H1 (cell line): ENCODE measurements at regions not wholly inside any gene's neighbourhood (a gene's known extent, or its start where the extent isn't known, plus 50 kb on each side); places are given as distances from the start of the nearest gene placed in this dataset.

ENCODE experiments used
- CTCF ChIA-PET: fragments of 300-600 bp; sonication (Branson Sonifier 250); formaldehyde crosslinking; loops from one replicate; lab custom pipeline; 2021; ENCODE audit not compliant: partially characterized antibody; lab: Charles Lee
- POLR2A ChIA-PET: fragments of 300-600 bp; sonication (Branson Sonifier 250); formaldehyde crosslinking; loops from one replicate; lab custom pipeline; 2021; ENCODE audit warnings: inconsistent platforms; ENCODE audit not compliant: partially characterized antibody; lab: Charles Lee
- DNase-seq, 2 experiments: peaks; one replicate each; pipeline versions ENCODE4 v3.0.0 to v3.0.0-alpha.2; 2010 to 2022; ENCODE audit warnings: low spot score in 2 of 2, low read depth in 1 of 2, mixed read lengths in 1 of 2
- FAIRE-seq: peaks from 2 replicates; lab custom pipeline; 2011; peaks lifted over from hg19 to GRCh38; lab: Jason Lieb, UNC
- H2AFZ ChIP-seq: 2 replicates; pipeline ENCODE4 v1.8.1; 2012; ENCODE audit warnings: low read length, inconsistent platforms
- H2AK5ac ChIP-seq: 2 replicates; pipeline ENCODE4 v1.6.1; 2013; ENCODE audit warnings: low read depth, low read length
- H2BK120ac ChIP-seq: replicated peaks from 2 replicates; pipeline ENCODE3; 2013; ENCODE audit warnings: low read depth, low read length, inconsistent platforms
- H2BK12ac ChIP-seq: 2 replicates; pipeline ENCODE4 v1.6.1; 2013; ENCODE audit warnings: low read depth, low read length
- H2BK15ac ChIP-seq: 2 replicates; pipeline ENCODE4 v1.6.1; 2013; ENCODE audit warnings: low read length
- H2BK20ac ChIP-seq: 2 replicates; pipeline ENCODE4 v1.6.1; 2013; ENCODE audit warnings: low read length
- H2BK5ac ChIP-seq: 2 replicates; pipeline ENCODE4 v1.6.1; 2013; ENCODE audit warnings: low read depth, low read length
- H3K14ac ChIP-seq: 2 replicates; pipeline ENCODE4 v1.6.1; 2013; ENCODE audit warnings: inconsistent platforms; ENCODE audit not compliant: insufficient read length
- H3K18ac ChIP-seq: 2 replicates; pipeline ENCODE4 v1.6.1; 2013; ENCODE audit warnings: low read length; ENCODE audit errors: extremely low read depth
- H3K23ac ChIP-seq: 2 replicates; pipeline ENCODE4 v1.6.1; 2013; ENCODE audit warnings: inconsistent platforms; ENCODE audit not compliant: insufficient read length
- H3K23me2 ChIP-seq: 2 replicates; pipeline ENCODE4 v1.6.1; 2013; ENCODE audit warnings: low read depth, low read length
- H3K27ac ChIP-seq: 2 replicates; pipeline ENCODE4 v1.6.1; 2011; ENCODE audit warnings: low read depth, low read length, inconsistent platforms
- H3K27me3 ChIP-seq, 4 experiments: replicated peaks in 1 of 4; 1 replicate in 1 of 4; 2 replicates in 3 of 4; pipeline versions ENCODE4 v1.6.1 to v1.8.1; 2011 to 2013; ENCODE audit warnings: low read length in 3 of 4, mild to moderate bottlenecking in 3 of 4, inconsistent platforms in 2 of 4, mixed read lengths in 2 of 4, moderate library complexity in 1 of 4; ENCODE audit not compliant: control insufficient read depth in 3 of 4, insufficient read depth in 3 of 4; ENCODE audit errors: extremely low read depth in 1 of 4
- H3K36me3 ChIP-seq, 4 experiments: 2 replicates each; pipeline versions ENCODE4 v1.6.1 to v1.8.1; 2011 to 2013; ENCODE audit warnings: mild to moderate bottlenecking in 4 of 4, low read length in 3 of 4, moderate library complexity in 2 of 4, control low read depth in 1 of 4, inconsistent platforms in 1 of 4; ENCODE audit not compliant: insufficient read depth in 4 of 4, control insufficient read depth in 2 of 4
- H3K4ac ChIP-seq: replicated peaks from 2 replicates; pipeline ENCODE3; 2013; ENCODE audit warnings: low read length, low read depth, mixed read lengths, inconsistent platforms; ENCODE audit not compliant: insufficient read length
- H3K4me1 ChIP-seq, 4 experiments: replicated peaks in 1 of 4; 1 replicate in 1 of 4; 2 replicates in 3 of 4; pipeline versions ENCODE4 v1.6.1 to v1.8.1; 2011 to 2013; ENCODE audit warnings: low read length in 3 of 4, inconsistent platforms in 2 of 4, mixed read lengths in 1 of 4; ENCODE audit not compliant: insufficient read depth in 4 of 4, control insufficient read depth in 3 of 4
- H3K4me2 ChIP-seq, 2 experiments: 2 replicates each; pipeline versions ENCODE4 v1.6.1 to v1.8.1; 2011 to 2013; ENCODE audit warnings: low read depth in 2 of 2, low read length in 2 of 2, control low read depth in 1 of 2, inconsistent platforms in 1 of 2, mild to moderate bottlenecking in 1 of 2; ENCODE audit not compliant: insufficient read depth in 1 of 2
- H3K4me3 ChIP-seq, 4 experiments: fragments of 200-600, 300-600 bp in 1 of 4; sonication (generic), shearing (Covaris generic), sonication (Bioruptor Twin) in 1 of 4; 2 replicates each; pipeline versions ENCODE4 v1.5.1 to v1.8.1; 2011 to 2016; ENCODE audit warnings: low read length in 4 of 4, low read depth in 3 of 4, control low read depth in 2 of 4, inconsistent platforms in 2 of 4, mild to moderate bottlenecking in 2 of 4, mixed read lengths in 1 of 4, moderate library complexity in 1 of 4; ENCODE audit not compliant: insufficient read depth in 2 of 4; ENCODE audit errors: extremely low read depth in 1 of 4
- H3K56ac ChIP-seq: replicated peaks from 2 replicates; pipeline ENCODE3; 2013; ENCODE audit warnings: low read depth, mild to moderate bottlenecking, mixed read lengths, low read length, inconsistent platforms; ENCODE audit not compliant: insufficient read length
- H3K79me1 ChIP-seq: 2 replicates; pipeline ENCODE4 v1.6.1; 2013; ENCODE audit warnings: low read depth, low read length, control low read depth
- H3K79me2 ChIP-seq, 2 experiments: 2 replicates each; pipeline versions ENCODE4 v1.6.1 to v1.8.1; 2012 to 2013; ENCODE audit warnings: low read length in 2 of 2, mild to moderate bottlenecking in 2 of 2, inconsistent platforms in 1 of 2; ENCODE audit not compliant: insufficient read depth in 2 of 2, control insufficient read depth in 1 of 2
- H3K9ac ChIP-seq, 4 experiments: replicated peaks in 1 of 4; 1 replicate in 1 of 4; 2 replicates in 3 of 4; pipeline versions ENCODE4 v1.6.1 to v1.8.1; 2011 to 2013; ENCODE audit warnings: low read depth in 3 of 4, low read length in 3 of 4, control low read depth in 2 of 4, mild to moderate bottlenecking in 2 of 4, moderate library complexity in 2 of 4, inconsistent platforms in 1 of 4; ENCODE audit errors: extremely low read depth in 1 of 4
- H3K9me3 ChIP-seq, 2 experiments: 2 replicates each; pipeline versions ENCODE4 v1.6.1 to v1.8.1; 2012 to 2013; ENCODE audit warnings: mild to moderate bottlenecking in 2 of 2, moderate library complexity in 2 of 2, control low read depth in 1 of 2, inconsistent platforms in 1 of 2, low read depth in 1 of 2, low read length in 1 of 2, mixed read lengths in 1 of 2; ENCODE audit not compliant: insufficient read depth in 2 of 2
- H4K20me1 ChIP-seq, 2 experiments: replicated peaks in 1 of 2; 2 replicates each; pipeline versions ENCODE3 to v1.8.1; 2011 to 2013; ENCODE audit warnings: inconsistent platforms in 2 of 2, low read length in 2 of 2, mild to moderate bottlenecking in 1 of 2; ENCODE audit not compliant: insufficient read depth in 2 of 2, control insufficient read depth in 1 of 2
- H4K5ac ChIP-seq: 2 replicates; pipeline ENCODE4 v1.6.1; 2013; ENCODE audit warnings: low read length, low read depth, mixed read lengths, inconsistent platforms; ENCODE audit not compliant: insufficient read length
- H4K8ac ChIP-seq: 2 replicates; pipeline ENCODE4 v1.8.0; 2013; ENCODE audit warnings: mild to moderate bottlenecking, moderate library complexity, low read length, inconsistent platforms; ENCODE audit not compliant: insufficient read depth; ENCODE audit errors: extremely low read depth
- H4K91ac ChIP-seq: replicated peaks from 2 replicates; pipeline ENCODE3; 2013; ENCODE audit warnings: low read length, mixed read lengths, inconsistent platforms; ENCODE audit not compliant: insufficient read length
- CHD2 ChIP-seq: IDR thresholded peaks from 2 replicates; pipeline ENCODE4 v1.6.1; 2012; ENCODE audit warnings: low read length, improper control_type of control experiment
- CREB1 ChIP-seq: IDR thresholded peaks from 2 replicates; pipeline ENCODE4 v1.6.1; 2012; ENCODE audit warnings: inconsistent platforms
- MAX ChIP-seq: IDR thresholded peaks from 2 replicates; pipeline ENCODE4 v1.6.1; 2012; ENCODE audit warnings: inconsistent platforms
- PHF8 ChIP-seq: fragments of 200-600 bp; sonication (generic); conservative IDR thresholded peaks from 2 replicates; pipeline ENCODE4 v1.7.1; 2012; ENCODE audit warnings: low read depth, mild to moderate bottlenecking, inconsistent platforms, low read length, moderate library complexity
- RFX5 ChIP-seq: IDR thresholded peaks from 2 replicates; pipeline ENCODE4 v1.6.1; 2011; ENCODE audit warnings: low read depth, low read length, improper control_type of control experiment, borderline replicate concordance
- RNF2 ChIP-seq: fragments of 200-900, 300-1000 bp; sonication (generic); IDR thresholded peaks from 2 replicates; pipeline ENCODE4 v1.7.1; 2016; ENCODE audit warnings: borderline replicate concordance, low read depth, mild to moderate bottlenecking, antibody characterized with exemption, low read length; ENCODE audit not compliant: poor library complexity, severe bottlenecking; ENCODE audit errors: missing control alignments
- WGBS, 2 experiments: shearing (Covaris generic) in 1 of 2; methylation state at CpG; one replicate each; pipeline versions ENCODE4 v1.1.6 to v1.1.7; 2013 to 2015; ENCODE audit warnings: low lambda C conversion rate in 2 of 2, mixed read lengths in 2 of 2, inconsistent platforms in 1 of 2, low coverage in 1 of 2, missing lambda C conversion rate in 1 of 2; ENCODE audit not compliant: insufficient replicate concordance in 2 of 2, insufficient coverage in 1 of 2, insufficient read length in 1 of 2; ENCODE audit errors: extremely low coverage in 1 of 2, missing lambda C conversion rate in 1 of 2; 5-methylcytosine and 5-hydroxymethylcytosine counted together

- Histone ChIP-seq H2BK12ac (no peak overlapping the region), H2AK5ac (no peak overlapping the region), H3K4me1 (no peaks in the 10 kb centered on the region), H3K23me2 (no peaks in the 10 kb centered on the region), H4K5ac (no peak overlapping the region), H3K9ac (no peak overlapping the region), H3K4ac (no peak overlapping the region), H4K91ac (no peak overlapping the region), H3K18ac (no peak overlapping the region), H3K79me2 (no peaks in the 10 kb centered on the region), H3K27ac (no peak overlapping the region), H4K20me1 (no peaks in the 10 kb centered on the region), H3K9me3 (no peaks in the 10 kb centered on the region), H4K8ac (no peak overlapping the region), H3K79me1 (no peaks in the 10 kb centered on the region), H3K27me3 (no peaks in the 10 kb centered on the region), H3K4me2 (no peak overlapping the region), H3K4me3 (no peak overlapping the region), H2BK20ac (no peak overlapping the region), H3K14ac (no peak overlapping the region), H2BK15ac (no peak overlapping the region), H2BK5ac (no peak overlapping the region), H3K56ac (no peak overlapping the region), H2AFZ (no peak overlapping the region), H3K23ac (no peak overlapping the region), H2BK120ac (no peak overlapping the region), H3K36me3 (no peaks in the 10 kb centered on the region)
- ChIA-PET CTCF (interaction anchor here (0.8 kb wide), 1 partner anchor 503 kb away, joined by 3 read pairs; no protein-coding TSS in a partner anchor), POLR2A (no interaction called here)
- WGBS, 2 experiments: 82% methylated on average over 4 of the region's 4 CpGs; no CpG with 5 or more reads in 1 of the 2 experiments
- no peak for DNase-seq
- FAIRE-seq: no peak
- TF ChIP-seq MAX (no peak), CHD2 (no peak), RFX5 (no peak), RNF2 (no peak), CREB1 (no peak), PHF8 (no peak)
These were observed 69.8 kb downstream of the CCDC71L start for GRCh38 chr7:106591146-106591545.
